Endodermal cell (in vitro differentiated cells): ENCODE measurements at regions not wholly inside any gene's neighbourhood (a gene's known extent, or its start where the extent isn't known, plus 50 kb on each side); places are given as distances from the start of the nearest gene placed in this dataset.
A peak's percentile ranks its signal among the peaks of the same experiment; 100 is the strongest.

ENCODE experiments used
- DNase-seq: peaks from one replicate; pipeline ENCODE4 v3.0.0-alpha.2; 2017
- H3K27ac ChIP-seq: 2 replicates; pipeline ENCODE4 v1.5.1; 2013; ENCODE audit warnings: mild to moderate bottlenecking, low read depth, low read length, moderate library complexity
- H3K27me3 ChIP-seq: 2 replicates; pipeline ENCODE4 v1.6.1; 2013; ENCODE audit warnings: mild to moderate bottlenecking, low read length, moderate library complexity; ENCODE audit not compliant: insufficient read depth, control insufficient read depth, poor library complexity, severe bottlenecking
- H3K36me3 ChIP-seq: 2 replicates; pipeline ENCODE4 v1.7.0; 2013; ENCODE audit warnings: mild to moderate bottlenecking, low read length, moderate library complexity; ENCODE audit not compliant: control insufficient read depth, insufficient read depth
- H3K4me1 ChIP-seq: one replicate; pipeline ENCODE4 v1.7.0; 2013; ENCODE audit warnings: low read length; ENCODE audit not compliant: control insufficient read depth, insufficient read depth
- H3K4me3 ChIP-seq: 2 replicates; pipeline ENCODE4 v1.5.1; 2013; ENCODE audit warnings: mild to moderate bottlenecking, low read length, moderate library complexity
- H3K9ac ChIP-seq: 2 replicates; pipeline ENCODE4 v1.6.1; 2013; ENCODE audit warnings: mild to moderate bottlenecking, low read length, moderate library complexity; ENCODE audit not compliant: poor library complexity, severe bottlenecking; ENCODE audit errors: extremely low read depth
- H3K9me3 ChIP-seq: 2 replicates; pipeline ENCODE4 v1.6.1; 2013; ENCODE audit warnings: mild to moderate bottlenecking, low read length, moderate library complexity; ENCODE audit not compliant: control insufficient read depth
- H3K27ac Mint-ChIP-seq: 2 replicates; pipeline ENCODE4 v1.8.0; 2020; ENCODE audit warnings: mixed read lengths
- H3K27me3 Mint-ChIP-seq: 2 replicates; pipeline ENCODE4 v1.8.0; 2021; ENCODE audit warnings: mild to moderate bottlenecking, mixed read lengths; ENCODE audit not compliant: insufficient read depth
- H3K36me3 Mint-ChIP-seq: 2 replicates; pipeline ENCODE4 v1.8.0; 2020; ENCODE audit warnings: low read depth, mixed read lengths
- H3K4me1 Mint-ChIP-seq: 2 replicates; pipeline ENCODE4 v1.8.0; 2020; ENCODE audit warnings: mixed read lengths
- H3K4me3 Mint-ChIP-seq: 2 replicates; pipeline ENCODE4 v1.8.0; 2020; ENCODE audit warnings: mild to moderate bottlenecking, moderate library complexity, mixed read lengths
- H3K9me3 Mint-ChIP-seq: 2 replicates; pipeline ENCODE4 v1.8.0; 2020; ENCODE audit warnings: mild to moderate bottlenecking, mixed read lengths
- WGBS, 2 experiments: methylation state at CpG; one replicate each; pipeline versions ENCODE4 v1.1.5 to v1.1.7; 2013; ENCODE audit warnings: missing lambda C conversion rate in 2 of 2, mixed read lengths in 1 of 2; ENCODE audit not compliant: insufficient coverage in 1 of 2, insufficient read length in 1 of 2; 5-methylcytosine and 5-hydroxymethylcytosine counted together
- TF ChIP-seq, protein P1 (sequence below): fragments of 200-600 bp; sonication (generic); conservative IDR thresholded peaks from 2 replicates; pipeline ENCODE4 v1.5.0; 2021; ENCODE audit warnings: antibody characterized with exemption, mild to moderate bottlenecking

GRCh38 chr1:37177230-37177864 lies 143.0 kb upstream of the GRIK3 start:
- Mint-ChIP-seq H3K36me3 (no peaks in the 10 kb centered on the region), H3K27me3 (no peaks in the 10 kb centered on the region), H3K4me1 (peaks cover 15% of the 10 kb centered on the region), H3K27ac (no peak overlapping the region), H3K9me3 (no peaks in the 10 kb centered on the region), H3K4me3 (no peak overlapping the region)
- Histone ChIP-seq H3K27me3 (no peaks in the 10 kb centered on the region), H3K36me3 (no peaks in the 10 kb centered on the region), H3K9me3 (peaks cover 5% of the 10 kb centered on the region), H3K9ac (no peak overlapping the region), H3K27ac (no peak overlapping the region), H3K4me3 (no peak overlapping the region), H3K4me1 (peaks cover 12% of the 10 kb centered on the region)
- 92 to 98% methylated on average over 4 to 10 of the region's 10 CpGs for WGBS, 2 experiments
- DNase-seq, result peak; percentile 90
- TF ChIP-seq, protein P1, sequence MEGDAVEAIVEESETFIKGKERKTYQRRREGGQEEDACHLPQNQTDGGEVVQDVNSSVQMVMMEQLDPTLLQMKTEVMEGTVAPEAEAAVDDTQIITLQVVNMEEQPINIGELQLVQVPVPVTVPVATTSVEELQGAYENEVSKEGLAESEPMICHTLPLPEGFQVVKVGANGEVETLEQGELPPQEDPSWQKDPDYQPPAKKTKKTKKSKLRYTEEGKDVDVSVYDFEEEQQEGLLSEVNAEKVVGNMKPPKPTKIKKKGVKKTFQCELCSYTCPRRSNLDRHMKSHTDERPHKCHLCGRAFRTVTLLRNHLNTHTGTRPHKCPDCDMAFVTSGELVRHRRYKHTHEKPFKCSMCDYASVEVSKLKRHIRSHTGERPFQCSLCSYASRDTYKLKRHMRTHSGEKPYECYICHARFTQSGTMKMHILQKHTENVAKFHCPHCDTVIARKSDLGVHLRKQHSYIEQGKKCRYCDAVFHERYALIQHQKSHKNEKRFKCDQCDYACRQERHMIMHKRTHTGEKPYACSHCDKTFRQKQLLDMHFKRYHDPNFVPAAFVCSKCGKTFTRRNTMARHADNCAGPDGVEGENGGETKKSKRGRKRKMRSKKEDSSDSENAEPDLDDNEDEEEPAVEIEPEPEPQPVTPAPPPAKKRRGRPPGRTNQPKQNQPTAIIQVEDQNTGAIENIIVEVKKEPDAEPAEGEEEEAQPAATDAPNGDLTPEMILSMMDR, result peak; percentile 82

- H3K36me3 ChIP-seq, result no peaks in the 10 kb centered on the region
- Mint-ChIP-seq H3K27me3 (no peaks in the 10 kb centered on the region), H3K4me1 (peaks cover 6% of the 10 kb centered on the region), H3K4me3 (no peak overlapping the region), H3K9me3 (peaks cover 17% of the 10 kb centered on the region), H3K27ac (no peak overlapping the region), H3K36me3 (peaks cover 5% of the 10 kb centered on the region)
- no peaks in the 10 kb centered on the region for H3K27me3 ChIP-seq
- TF ChIP-seq, protein P1, result no peak
- H3K4me1 ChIP-seq, result peaks cover 6% of the 10 kb centered on the region
- no peak overlapping the region for H3K4me3 ChIP-seq
- no peak overlapping the region for H3K9ac ChIP-seq
- 56 to 82% methylated on average over 3 to 5 of the region's 5 CpGs for WGBS, 2 experiments
- H3K27ac ChIP-seq, result no peak overlapping the region
- H3K9me3 ChIP-seq, result peaks cover 26% of the 10 kb centered on the region
- DNase-seq, result no peak
Measured at GRCh38 chr1:37181425-37181824, 147.1 kb upstream of the GRIK3 start.

- H3K4me1 ChIP-seq, result peaks cover 5% of the 10 kb centered on the region
- no peak overlapping the region for H3K4me3 ChIP-seq
- peaks cover 54% of the 10 kb centered on the region for H3K9me3 ChIP-seq
- Mint-ChIP-seq H3K4me1 (peaks cover 8% of the 10 kb centered on the region), H3K4me3 (no peak overlapping the region), H3K27me3 (no peaks in the 10 kb centered on the region), H3K36me3 (peaks cover 5% of the 10 kb centered on the region), H3K9me3 (peaks cover 23% of the 10 kb centered on the region), H3K27ac (no peak overlapping the region)
- no peaks in the 10 kb centered on the region for H3K27me3 ChIP-seq
- TF ChIP-seq, protein P1, result no peak
- H3K9ac ChIP-seq, result no peak overlapping the region
- no peak for DNase-seq
- no peak overlapping the region for H3K27ac ChIP-seq
- H3K36me3 ChIP-seq, result no peaks in the 10 kb centered on the region
- no CpG with 5 or more reads among the region's 1 CpG for WGBS, 2 experiments
Measured at GRCh38 chr1:37184789-37185188, 150.5 kb upstream of the GRIK3 start.
